ENCODE measurements at regions not wholly inside any gene's neighbourhood (a gene's known extent, or its start where the extent isn't known, plus 50 kb on each side); places are given as distances from the start of the nearest gene placed in this dataset.
"Not testable (repeated sequence)": the region's sequence is repeated elsewhere in the genome, so short reads cannot be mapped to it uniquely, and the experiment has no call there.

GRCh38 chr2:107088156-107088555 lies 202.2 kb upstream of the ST6GAL2 start:
- H3K4me3 ChIP-seq (ENCODE audit: low read depth, low read length), result no peak overlapping the region
- no peak for DNase-seq (ENCODE audit: low read depth)

- DNase-seq (ENCODE audit: low read depth), result peak; percentile 23
Observed at GRCh38 chr2:107091163-107091864, 205.3 kb upstream of the ST6GAL2 start.

GRCh38 chr2:107093426-107093957 lies 207.5 kb upstream of the ST6GAL2 start:
- no peak for DNase-seq (ENCODE audit: low read depth)
- H3K4me3 ChIP-seq (ENCODE audit: low read depth, low read length), result no peak overlapping the region

More at GRCh38 chr2:107091163-107091864, 205.3 kb upstream of the ST6GAL2 start:
- no peak overlapping the region for H3K4me3 ChIP-seq (ENCODE audit: low read depth, low read length)

- no peak for DNase-seq (ENCODE audit: low read depth)
- no peak overlapping the region for H3K4me3 ChIP-seq (ENCODE audit: low read depth, low read length)
Observed at GRCh38 chr2:107094450-107094986, 208.6 kb upstream of the ST6GAL2 start.

- H3K4me3 ChIP-seq (ENCODE audit: low read depth, low read length), result no peak overlapping the region
- DNase-seq (ENCODE audit: low read depth), result no peak
Observed at GRCh38 chr2:107102176-107102575, 216.2 kb upstream of the ST6GAL2 start.

DNA sequence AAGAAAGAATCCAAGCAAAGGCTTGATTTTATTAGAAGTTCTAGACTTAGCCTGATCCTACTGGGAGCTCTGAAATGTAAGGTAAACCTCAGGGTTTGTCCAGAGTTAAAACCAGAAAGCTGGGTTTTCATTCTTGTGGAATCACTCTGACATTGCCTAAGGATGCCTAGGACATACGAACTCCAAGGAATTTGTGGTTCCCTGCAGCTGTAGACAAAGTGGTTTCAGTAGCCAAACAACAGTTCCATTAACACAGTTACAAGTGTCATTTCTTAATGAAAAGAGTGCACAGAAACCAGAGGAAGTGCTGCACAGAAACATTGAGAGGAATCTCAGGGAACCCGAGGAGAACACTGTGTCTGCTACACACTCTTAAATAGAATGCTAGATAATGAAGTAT lies 221.4 kb upstream of the ST6GAL2 start:
- no peak for DNase-seq (ENCODE audit: low read depth)
- no peak overlapping the region for H3K4me3 ChIP-seq (ENCODE audit: low read depth, low read length)

GRCh38 chr2:107108556-107108955 lies 222.6 kb upstream of the ST6GAL2 start:
- DNase-seq (ENCODE audit: low read depth), result peak; percentile 1
- no peak overlapping the region for H3K4me3 ChIP-seq (ENCODE audit: low read depth, low read length)

DNA sequence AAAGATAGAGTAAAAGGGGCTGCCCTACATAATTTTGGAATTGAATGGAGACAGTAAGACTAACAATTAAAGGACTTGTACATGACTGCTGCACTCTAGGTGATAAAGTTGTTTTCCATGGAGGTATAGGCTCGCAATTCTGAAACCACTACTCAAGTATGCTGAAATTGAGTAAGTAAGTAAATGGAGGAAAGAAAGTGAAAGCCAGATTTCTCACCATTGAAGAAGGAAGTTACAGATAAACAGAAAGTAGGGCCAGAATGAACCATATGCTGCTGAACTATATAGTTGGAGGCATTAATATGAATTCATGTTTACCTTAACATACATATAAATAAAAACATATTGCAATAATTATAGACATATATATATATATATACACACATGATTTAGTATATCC lies 225.7 kb upstream of the ST6GAL2 start:
- H3K4me3 ChIP-seq (ENCODE audit: low read depth, low read length), result no peak overlapping the region
- no peak for DNase-seq (ENCODE audit: low read depth)

DNA sequence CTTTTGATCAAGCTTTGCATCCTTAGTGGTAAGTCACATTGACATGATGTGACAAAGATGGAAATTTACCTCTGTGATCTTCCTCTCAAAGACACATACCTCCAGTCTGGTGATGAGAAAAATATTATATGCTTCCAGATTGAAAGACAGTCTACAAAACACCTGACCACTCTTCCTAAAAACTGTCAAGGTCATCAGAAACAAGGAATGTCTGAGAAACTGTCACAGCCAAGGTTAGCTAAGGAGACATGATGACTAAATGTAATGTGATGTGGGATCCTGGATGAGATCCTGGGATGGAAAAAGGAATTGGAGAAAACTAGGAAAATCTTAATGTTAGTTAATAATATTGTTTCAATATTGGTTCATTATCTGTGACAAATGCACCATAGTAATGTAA lies 226.6 kb upstream of the ST6GAL2 start:
- H3K4me3 ChIP-seq (ENCODE audit: low read depth, low read length), result no peak overlapping the region
- DNase-seq (ENCODE audit: low read depth), result no peak

GRCh38 chr2:107128381-107128780 lies 242.4 kb upstream of the ST6GAL2 start:
- H3K4me3 ChIP-seq (ENCODE audit: low read depth, low read length), result no peak overlapping the region
- no peak for DNase-seq (ENCODE audit: low read depth)

DNA sequence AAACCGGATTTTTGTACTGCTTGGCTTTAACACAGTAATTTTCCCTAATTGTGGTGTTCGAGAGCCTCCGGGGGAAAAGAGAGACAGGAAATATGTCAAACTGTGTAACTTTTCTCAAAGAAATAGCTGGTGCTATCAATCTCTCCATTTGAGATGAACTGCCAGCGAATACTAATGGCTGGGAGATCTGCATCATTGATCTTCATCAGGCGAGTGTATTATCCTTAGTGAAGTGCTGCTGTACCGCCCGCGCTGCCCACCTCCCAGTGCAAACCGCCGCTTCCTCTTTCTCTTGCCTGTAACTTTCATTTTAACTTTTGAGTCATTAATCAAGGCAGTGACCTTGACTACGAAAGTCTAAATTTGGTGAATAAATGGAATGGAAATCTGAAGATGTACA lies 246.1 kb upstream of the ST6GAL2 start:
- DNase-seq (ENCODE audit: low read depth), result no peak
- H3K4me3 ChIP-seq (ENCODE audit: low read depth, low read length), result no peak overlapping the region

GRCh38 chr2:107132746-107133145 lies 246.8 kb upstream of the ST6GAL2 start:
- no peak for DNase-seq (ENCODE audit: low read depth)
- no peak overlapping the region for H3K4me3 ChIP-seq (ENCODE audit: low read depth, low read length)

- H3K4me3 ChIP-seq (ENCODE audit: low read depth, low read length), result no peak overlapping the region
- no peak for DNase-seq (ENCODE audit: low read depth)
Observed at GRCh38 chr2:107133412-107133811, 247.4 kb upstream of the ST6GAL2 start.

- no peak overlapping the region for H3K4me3 ChIP-seq (ENCODE audit: low read depth, low read length)
- no peak for DNase-seq (ENCODE audit: low read depth)
Observed at GRCh38 chr2:107136733-107137132, 250.8 kb upstream of the ST6GAL2 start.

- no peak for DNase-seq (ENCODE audit: low read depth)
- H3K4me3 ChIP-seq (ENCODE audit: low read depth, low read length), result no peak overlapping the region
Observed at GRCh38 chr2:107137706-107138105, 251.7 kb upstream of the ST6GAL2 start.

DNA sequence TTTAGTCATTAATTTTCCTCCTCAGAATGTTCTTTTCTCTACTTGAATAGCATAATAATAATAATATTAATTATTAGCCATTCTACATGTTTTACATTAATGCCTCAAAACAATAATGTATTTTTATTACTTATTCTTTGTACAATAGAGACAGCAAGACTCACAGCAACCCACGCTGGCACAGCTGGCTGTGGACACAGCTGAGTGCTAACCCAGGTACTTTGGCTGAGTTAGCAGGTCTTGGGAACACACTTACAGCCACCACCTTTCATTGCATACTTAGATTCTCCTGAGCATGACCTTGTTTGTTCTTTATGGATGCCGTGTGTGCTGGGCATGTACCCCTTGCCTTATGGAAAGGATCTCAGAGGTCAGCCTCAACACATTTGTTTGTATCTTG lies 260.2 kb upstream of the ST6GAL2 start:
- no peak for DNase-seq (ENCODE audit: low read depth)
- no peak overlapping the region for H3K4me3 ChIP-seq (ENCODE audit: low read depth, low read length)

GRCh38 chr2:107146645-107147044 lies 260.7 kb upstream of the ST6GAL2 start:
- not testable (repeated sequence) for DNase-seq (ENCODE audit: low read depth); H3K4me3 ChIP-seq (ENCODE audit: low read depth, low read length)

DNA sequence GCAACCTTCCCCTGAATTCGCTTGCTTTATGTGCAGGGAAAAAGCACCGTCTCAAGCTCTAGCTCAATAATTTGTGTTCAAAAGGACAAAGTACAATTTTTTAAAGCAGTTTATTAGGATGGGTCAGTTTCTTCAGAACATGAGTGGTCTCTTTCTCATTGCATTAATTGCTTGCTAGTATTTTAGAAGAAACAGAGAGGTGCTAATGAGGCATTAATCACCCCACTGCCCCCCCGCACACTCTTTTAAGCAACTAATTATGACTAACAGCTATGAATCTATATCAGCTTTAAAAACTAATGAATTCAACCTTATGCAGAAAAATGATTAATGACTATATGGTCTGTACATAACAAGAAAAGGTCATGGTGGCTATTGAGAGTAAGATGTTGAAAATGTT lies 262.1 kb upstream of the ST6GAL2 start:
- DNase-seq (ENCODE audit: low read depth), result no peak
- H3K4me3 ChIP-seq (ENCODE audit: low read depth, low read length), result no peak overlapping the region

DNA sequence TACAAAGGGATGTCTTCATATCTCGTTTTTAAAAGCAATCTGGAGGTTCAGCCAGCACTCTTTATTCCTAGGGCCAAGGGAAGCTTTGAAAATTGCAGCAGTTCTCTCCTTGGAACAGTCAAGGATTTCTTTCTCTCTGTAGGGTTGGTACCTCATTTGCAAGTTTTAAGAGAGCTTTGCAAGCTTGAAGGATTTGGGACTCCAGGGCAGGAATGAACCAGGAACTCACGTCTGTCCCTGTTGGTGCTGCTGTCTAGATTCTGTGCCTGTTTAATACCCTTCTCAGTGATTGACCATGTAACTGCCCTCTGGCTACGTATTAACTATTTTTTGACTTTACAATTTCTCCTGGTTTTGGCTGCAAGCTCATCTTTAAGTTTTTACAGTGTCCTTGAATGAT lies 262.5 kb upstream of the ST6GAL2 start:
- H3K4me3 ChIP-seq (ENCODE audit: low read depth, low read length), result no peak overlapping the region
- no peak for DNase-seq (ENCODE audit: low read depth)

- no peak overlapping the region for H3K4me3 ChIP-seq (ENCODE audit: low read depth, low read length)
- DNase-seq (ENCODE audit: low read depth), result no peak
Observed at GRCh38 chr2:107160640-107161239, 274.8 kb upstream of the ST6GAL2 start.

DNA sequence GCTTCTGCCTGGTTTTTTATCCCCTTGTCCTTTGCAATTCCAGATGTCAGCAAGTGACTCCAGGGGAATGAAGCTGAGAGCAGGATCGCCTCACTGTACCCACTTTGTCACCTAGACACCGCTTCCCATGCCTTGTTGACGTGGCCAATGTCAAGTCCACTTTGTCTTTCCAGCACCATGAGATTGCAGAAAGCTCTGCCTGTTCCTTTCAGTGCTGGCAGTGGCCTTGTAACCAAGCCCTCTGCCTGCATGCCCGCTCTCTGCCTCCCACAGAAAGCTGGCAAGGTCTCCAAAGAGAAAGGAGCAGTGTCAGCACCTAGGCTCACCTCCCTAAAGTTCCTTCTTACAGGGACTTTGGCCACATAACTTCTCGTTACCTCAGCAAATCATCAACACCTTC lies 282.2 kb upstream of the ST6GAL2 start:
- DNase-seq (ENCODE audit: low read depth), result no peak
- no peak overlapping the region for H3K4me3 ChIP-seq (ENCODE audit: low read depth, low read length)
